Tibial nerve (tissue), 4 donors: ENCODE measurements at regions not wholly inside any gene's neighbourhood (a gene's known extent, or its start where the extent isn't known, plus 50 kb on each side); places are given as distances from the start of the nearest gene placed in this dataset.

ENCODE experiments used
- EP300 ChIP-seq, 2 donors: sonication (generic); formaldehyde crosslinking; IDR thresholded peaks; one replicate each; pipeline ENCODE4 v1.6.1; 2017; ENCODE audit warnings: antibody characterized with exemption in 2 of 2, mild to moderate bottlenecking in 1 of 2
- POLR2A ChIP-seq, 2 donors: fragments of 450-650 bp; IDR thresholded peaks; one replicate each; pipeline ENCODE4 v1.6.1; 2017; ENCODE audit warnings: antibody characterized with exemption in 2 of 2, mild to moderate bottlenecking in 2 of 2, moderate library complexity in 2 of 2
- TF ChIP-seq, protein P1 (sequence below), 5 experiments: fragments of 200-600 bp in 3 of 5; fragments of 450-650 bp in 2 of 5; sonication (generic) in 3 of 5; IDR thresholded peaks; one replicate each; pipeline ENCODE4 v1.5.1; 2016 to 2019; ENCODE audit warnings: antibody characterized with exemption in 5 of 5, mild to moderate bottlenecking in 3 of 5, moderate library complexity in 2 of 5

DNA sequence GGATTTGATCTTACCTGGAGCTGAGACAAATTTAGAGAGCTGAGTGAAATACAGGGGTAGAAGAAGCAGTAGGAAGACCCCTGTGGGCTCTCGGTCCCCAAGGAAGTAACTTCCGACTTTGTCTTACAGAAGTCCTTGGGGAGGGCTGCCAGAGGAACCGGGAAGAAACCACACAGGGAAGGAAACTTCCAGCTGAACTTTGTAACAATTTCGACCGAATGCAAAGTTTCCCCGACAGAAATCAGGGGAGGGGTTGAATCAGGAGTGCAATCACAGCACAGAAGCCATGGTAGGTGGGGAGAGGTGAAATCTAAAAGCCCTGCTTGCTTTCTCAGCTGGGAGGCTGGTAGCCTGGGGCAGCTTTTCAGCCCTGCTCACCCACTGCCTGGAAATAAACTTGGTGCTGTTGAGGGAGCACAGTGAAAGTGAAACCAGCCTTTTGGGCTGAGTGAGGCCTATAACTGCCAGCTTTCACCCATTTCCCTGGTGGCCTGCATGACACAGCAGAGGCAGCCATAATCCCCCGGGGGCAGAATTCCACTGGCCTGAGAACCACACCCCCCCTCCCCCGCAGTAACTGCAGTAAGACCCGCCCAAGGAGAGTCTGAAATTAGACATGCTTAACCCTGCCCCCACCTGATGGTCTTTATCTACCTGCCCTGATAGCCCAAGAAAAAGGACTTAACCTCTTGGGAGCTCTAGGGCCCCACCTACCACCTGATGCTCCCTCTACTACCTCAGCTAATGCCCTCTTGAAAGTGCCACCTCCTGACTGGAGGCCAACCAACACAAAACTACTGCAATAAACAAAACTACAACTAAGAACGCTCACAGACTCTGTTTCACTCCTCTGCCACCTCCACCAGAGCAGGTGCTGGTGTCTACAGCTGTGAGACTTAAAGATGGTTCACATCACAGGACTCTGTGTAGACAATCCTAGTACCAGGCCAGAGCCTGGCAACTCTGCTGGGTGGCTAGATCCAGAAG lies 248.2 kb downstream of the PARM1 start:
- TF ChIP-seq, protein P1, sequence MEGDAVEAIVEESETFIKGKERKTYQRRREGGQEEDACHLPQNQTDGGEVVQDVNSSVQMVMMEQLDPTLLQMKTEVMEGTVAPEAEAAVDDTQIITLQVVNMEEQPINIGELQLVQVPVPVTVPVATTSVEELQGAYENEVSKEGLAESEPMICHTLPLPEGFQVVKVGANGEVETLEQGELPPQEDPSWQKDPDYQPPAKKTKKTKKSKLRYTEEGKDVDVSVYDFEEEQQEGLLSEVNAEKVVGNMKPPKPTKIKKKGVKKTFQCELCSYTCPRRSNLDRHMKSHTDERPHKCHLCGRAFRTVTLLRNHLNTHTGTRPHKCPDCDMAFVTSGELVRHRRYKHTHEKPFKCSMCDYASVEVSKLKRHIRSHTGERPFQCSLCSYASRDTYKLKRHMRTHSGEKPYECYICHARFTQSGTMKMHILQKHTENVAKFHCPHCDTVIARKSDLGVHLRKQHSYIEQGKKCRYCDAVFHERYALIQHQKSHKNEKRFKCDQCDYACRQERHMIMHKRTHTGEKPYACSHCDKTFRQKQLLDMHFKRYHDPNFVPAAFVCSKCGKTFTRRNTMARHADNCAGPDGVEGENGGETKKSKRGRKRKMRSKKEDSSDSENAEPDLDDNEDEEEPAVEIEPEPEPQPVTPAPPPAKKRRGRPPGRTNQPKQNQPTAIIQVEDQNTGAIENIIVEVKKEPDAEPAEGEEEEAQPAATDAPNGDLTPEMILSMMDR (IDR thresholded peaks at IDR 0.05), result no peak
- no peak for TF ChIP-seq POLR2A (IDR thresholded peaks at IDR 0.05)
- no peak for TF ChIP-seq EP300 (IDR thresholded peaks at IDR 0.05)
